Stimulated activated CD8-positive, alpha-beta memory T cell treated with anti-CD3 and anti-CD28 coated beads, Interleukin-12 subunit alpha, Interleukin-12 subunit beta, amount 100 ng/mL, for 1 hour (primary cell): ENCODE measurements at regions not wholly inside any gene's neighbourhood (a gene's known extent, or its start where the extent isn't known, plus 50 kb on each side); places are given as distances from the start of the nearest gene placed in this dataset.
"Not testable (repeated sequence)": the region's sequence is repeated elsewhere in the genome, so short reads cannot be mapped to it uniquely, and the experiment has no call there.

Source experiments
- DNase-seq: peaks from one replicate; pipeline ENCODE4 v3.0.0-alpha.2; 2020; ENCODE audit warnings: low read depth

DNA sequence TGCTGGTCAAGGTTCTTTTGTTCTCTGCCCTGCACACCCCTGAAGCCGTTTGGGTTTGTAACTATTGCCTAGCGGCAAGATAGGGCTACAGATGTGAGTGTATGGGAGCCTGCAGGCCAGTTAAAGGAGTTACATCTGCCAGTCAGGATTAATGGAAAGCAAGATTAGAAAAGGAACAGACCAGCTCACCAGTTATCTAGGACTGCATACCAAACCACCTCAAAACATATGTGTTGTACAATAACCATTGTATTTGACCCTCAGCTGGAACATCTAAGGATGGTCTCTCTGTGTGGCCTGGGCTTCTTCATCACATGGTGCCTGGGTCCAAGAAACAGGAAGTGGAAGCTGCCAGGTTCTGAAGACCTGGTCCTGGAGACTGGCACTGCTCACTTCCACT lies 52.5 kb upstream of the FBXO28 start:
- DNase-seq, result no peak

GRCh38 chr1:224059897-224060427 lies 53.9 kb upstream of the FBXO28 start:
- DNase-seq, result no peak

DNA sequence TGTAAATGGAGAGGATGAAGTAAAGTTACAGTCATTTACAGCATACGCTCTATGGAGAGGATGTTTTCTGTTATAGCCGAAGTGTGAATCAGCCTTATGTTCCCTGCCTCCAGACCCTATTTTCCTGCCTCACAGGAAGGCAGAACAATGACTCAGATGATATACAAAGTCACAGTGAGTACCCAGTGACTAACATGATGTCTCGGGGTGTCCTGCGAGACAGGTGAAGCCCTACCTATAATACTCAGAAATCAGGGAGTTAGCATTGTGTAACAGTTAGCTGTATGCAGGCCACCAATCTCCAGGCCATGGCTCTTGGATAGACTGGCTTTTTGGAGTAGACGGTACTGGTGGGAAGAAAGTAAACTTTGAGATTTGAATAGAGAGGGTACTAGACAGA lies 55.6 kb upstream of the FBXO28 start:
- no peak for DNase-seq

DNA sequence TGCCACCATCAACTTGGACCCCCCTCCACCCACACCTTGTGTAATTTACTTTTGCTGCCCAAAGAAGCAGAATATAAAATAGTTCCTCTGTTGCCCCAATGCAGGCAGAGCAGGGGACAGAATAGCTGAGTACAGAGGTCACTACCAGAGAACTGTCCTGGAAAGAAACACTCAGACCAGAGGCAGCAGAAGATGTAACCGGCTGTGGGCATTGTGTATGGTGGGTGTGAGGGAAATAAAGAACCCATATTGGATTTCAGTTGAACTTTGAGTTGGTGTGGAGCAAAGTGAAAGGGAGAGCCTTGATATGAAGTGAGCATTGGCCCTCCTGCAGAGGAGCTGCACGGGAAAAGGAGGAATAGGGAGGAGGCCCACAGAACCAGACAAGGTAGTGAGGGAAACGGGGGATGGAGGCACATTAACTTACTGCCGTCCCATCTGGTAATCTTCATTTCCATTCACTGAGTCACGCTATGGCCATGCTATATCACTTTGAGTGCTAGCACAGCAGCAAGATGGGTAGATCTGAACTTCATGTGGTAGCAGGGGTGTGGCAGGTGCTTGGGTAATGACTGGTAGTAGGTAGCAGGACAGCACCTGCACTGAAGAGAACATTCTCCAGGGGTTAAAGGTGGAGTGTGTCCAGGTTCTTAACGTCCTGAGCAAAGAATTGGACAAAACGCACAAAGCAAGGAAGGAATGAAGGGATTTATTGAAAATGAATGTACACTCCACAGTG lies 56.3 kb upstream of the FBXO28 start:
- no peak for DNase-seq

GRCh38 chr1:224054611-224055010 lies 59.3 kb upstream of the FBXO28 start:
- DNase-seq, result no peak

GRCh38 chr1:224054012-224054411 lies 59.9 kb upstream of the FBXO28 start:
- no peak for DNase-seq

- DNase-seq, result no peak
Measured at GRCh38 chr1:224053456-224053855, 60.5 kb upstream of the FBXO28 start.

DNA sequence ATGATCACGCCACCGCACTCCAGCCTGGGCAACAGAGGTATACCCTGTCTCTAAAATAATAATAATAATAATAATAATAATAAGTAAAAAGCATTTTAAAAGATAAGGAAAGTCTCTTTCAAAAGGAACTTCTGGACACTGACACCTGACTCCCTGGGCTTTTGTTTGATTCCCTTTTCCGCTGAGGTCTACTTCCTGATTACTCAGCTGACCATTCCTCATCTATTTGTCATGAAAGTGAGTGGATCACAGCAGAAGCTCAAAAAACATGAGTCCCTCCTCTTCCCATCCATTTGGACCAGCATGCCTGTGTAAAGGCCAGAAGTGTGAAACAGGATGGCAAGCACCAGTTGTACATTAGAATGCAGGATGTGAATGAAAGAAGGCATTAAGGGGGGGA lies 61.1 kb upstream of the FBXO28 start:
- no peak for DNase-seq

- DNase-seq, result not testable (repeated sequence)
Measured at GRCh38 chr1:224051782-224052181, 62.1 kb upstream of the FBXO28 start.

DNA sequence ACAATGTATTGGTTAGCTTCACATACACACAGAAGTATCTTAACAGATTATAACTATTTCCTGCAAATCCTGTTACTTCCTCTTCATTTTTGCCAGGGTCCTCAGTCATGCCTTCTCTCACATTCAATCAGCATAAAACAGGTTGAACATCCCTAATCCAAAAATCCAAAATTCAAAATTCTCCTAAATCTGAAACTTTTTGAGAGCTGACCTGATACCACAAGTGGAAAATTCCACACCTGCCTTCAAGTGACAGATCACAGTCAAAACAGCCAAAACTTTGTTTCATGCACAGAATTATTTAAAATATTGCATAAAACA lies 62.9 kb upstream of the FBXO28 start:
- no peak for DNase-seq

DNA sequence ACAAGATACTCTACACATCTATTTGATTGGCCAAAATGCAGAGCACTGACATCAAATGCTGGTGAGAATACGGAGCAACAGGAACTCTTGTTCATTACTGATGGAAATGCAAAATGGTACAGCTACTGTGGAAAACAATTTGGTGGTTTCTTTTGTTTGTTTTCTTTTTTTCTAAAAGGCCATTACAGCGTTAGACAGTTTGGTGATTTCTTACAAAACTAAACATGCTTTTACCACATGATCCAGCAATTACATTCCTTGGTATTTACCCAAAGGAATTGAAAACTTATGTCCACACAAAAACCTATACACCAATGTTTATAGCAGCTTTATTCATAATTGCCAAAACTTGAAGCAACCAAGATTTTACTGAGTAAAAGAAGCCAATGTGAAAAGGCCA lies 66.4 kb upstream of the FBXO28 start:
- DNase-seq, result no peak

- no peak for DNase-seq
Measured at GRCh38 chr1:224045556-224045955, 68.4 kb upstream of the FBXO28 start.

DNA sequence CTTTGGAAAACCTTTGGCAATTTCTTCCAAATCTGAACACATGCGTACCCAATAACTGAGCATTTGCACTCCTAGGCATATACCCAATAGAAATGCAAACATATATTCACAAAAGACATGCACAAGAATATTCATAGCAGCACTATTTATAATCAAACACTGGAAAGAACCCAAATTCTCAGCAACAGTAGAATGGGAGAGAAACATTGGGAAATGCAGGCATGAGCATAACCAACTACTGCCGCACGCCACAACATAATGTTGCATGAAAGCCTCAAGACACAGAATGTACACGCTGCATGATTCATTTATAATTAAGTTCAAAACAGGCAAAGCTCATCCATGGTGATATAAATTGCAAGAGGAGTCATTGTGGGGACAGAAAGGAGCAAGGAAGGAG lies 69.5 kb upstream of the FBXO28 start:
- no peak for DNase-seq

- DNase-seq, result no peak
Measured at GRCh38 chr1:224042557-224043118, 71.3 kb upstream of the FBXO28 start.

- DNase-seq, result no peak
Measured at GRCh38 chr1:224041032-224041431, 72.9 kb upstream of the FBXO28 start.

DNA sequence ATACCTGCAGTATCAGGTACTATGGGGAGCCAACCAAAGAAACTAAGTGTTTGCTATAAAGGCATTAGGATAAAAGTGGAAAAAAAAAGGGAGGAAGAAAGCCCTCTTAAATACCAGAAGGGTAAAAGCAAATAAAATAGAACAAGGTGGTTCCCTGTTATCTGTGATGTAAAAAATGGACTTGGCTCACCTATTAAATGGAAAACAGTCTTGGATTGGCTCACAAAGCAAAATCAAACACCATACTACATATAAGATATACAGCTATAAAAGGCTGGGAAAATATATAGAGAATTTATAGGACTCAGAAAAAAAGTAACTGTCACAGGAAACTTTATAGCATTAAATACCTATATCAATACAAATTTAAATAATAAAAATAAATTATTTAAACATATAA lies 73.5 kb upstream of the FBXO28 start:
- not testable (repeated sequence) for DNase-seq

DNA sequence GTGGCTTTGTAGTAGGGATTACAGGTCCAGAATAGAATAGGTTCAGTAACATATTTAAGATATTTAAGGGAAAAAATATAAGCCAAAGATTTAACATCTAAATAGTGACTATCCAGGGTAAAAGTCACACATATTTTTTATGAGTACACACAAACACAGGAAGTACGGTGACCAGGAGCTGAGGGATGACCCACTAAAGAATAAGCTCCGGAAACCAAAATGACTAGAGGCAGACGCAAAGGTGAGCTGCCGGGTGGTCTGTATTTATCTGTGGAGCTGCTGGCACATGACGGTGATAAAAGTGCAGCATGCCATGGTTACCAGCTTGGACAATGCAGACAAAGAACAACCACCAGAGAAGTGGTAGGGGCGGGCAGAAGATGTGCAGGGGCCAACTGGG lies 73.9 kb upstream of the FBXO28 start:
- DNase-seq, result not testable (repeated sequence)

DNA sequence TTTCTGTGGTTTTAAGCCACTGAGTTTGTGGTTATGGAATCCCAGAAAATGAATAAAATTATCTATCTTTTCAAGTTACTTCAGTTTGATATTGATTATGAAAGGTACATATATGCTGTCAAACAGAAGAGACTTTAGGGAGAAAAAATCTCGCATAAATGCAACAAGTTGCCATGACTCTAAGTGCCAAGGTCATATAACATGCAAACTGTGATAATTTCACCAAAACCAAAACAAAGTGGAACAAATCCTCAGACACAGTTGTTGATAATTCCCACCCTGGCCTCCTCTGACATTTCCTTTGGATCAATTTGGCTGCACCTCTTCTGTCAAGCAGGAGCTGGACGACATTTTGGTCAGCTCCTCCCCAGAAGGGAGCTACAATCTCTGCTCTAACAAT lies 75.1 kb upstream of the FBXO28 start:
- not testable (repeated sequence) for DNase-seq

DNA sequence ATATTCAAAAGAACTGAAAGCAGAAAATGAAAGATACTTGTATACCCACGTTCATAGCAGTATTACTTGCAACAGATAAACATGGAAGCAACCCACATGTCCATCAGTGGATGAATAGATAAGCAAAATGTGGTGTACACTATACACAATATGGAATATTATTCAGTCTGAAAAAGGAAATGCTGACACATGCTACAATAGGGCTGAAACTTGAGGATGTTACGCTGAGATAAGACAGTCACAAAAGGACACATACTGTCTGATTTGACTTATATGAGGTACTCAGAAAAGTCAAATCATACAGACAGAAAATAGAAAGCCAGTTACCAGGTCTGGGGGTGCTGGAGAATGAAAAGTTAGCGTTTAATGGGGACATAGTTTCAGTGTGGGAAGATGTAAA lies 76.5 kb upstream of the FBXO28 start:
- DNase-seq, result not testable (repeated sequence)

GRCh38 chr1:224032608-224033276 lies 81.2 kb upstream of the FBXO28 start:
- not testable (repeated sequence) for DNase-seq

GRCh38 chr1:224031986-224032385 lies 81.9 kb upstream of the FBXO28 start:
- DNase-seq, result not testable (repeated sequence)

- DNase-seq, result not testable (repeated sequence)
Measured at GRCh38 chr1:224030257-224030656, 83.7 kb upstream of the FBXO28 start.

DNA sequence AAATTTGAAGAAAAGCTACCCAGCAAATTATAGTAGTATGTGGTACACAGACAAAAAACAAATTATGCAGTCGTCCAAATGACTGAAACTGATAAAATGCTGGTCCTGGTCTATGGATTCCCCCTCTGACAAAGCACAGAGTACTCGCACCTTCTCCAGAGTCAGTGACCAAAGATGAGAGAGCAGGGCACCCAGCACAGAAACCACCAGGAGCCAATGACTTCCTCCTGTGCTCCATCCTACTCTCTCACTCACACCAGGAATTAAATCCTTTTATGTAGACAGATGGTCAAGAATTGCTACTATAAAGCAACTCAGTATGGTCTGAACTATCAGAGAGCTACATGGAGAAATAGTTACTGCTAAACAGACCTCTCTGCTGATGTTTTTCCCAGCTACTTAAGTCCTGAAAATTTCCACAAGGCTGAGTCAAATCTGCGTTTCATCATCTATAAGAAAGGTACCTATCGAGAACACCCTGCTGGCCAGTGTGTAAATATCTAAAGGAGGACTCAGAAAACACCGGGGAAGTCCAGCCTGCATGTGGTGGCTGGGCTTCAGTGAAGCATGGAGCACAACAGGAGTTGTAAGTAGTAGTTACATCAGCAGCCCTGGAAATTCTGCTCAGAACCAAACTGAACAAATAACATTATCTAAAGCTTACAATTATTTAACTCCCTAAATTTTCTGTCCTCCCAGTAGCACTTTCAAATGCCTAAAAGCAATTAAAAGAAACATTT lies 84.5 kb upstream of the FBXO28 start:
- DNase-seq, result not testable (repeated sequence)
